H1 (cell line): ENCODE measurements at regions not wholly inside any gene's neighbourhood (a gene's known extent, or its start where the extent isn't known, plus 50 kb on each side); places are given as distances from the start of the nearest gene placed in this dataset.

Source experiments
- CTCF ChIA-PET: fragments of 300-600 bp; sonication (Branson Sonifier 250); formaldehyde crosslinking; loops from one replicate; lab custom pipeline; 2021; ENCODE audit not compliant: partially characterized antibody; lab: Charles Lee
- POLR2A ChIA-PET: fragments of 300-600 bp; sonication (Branson Sonifier 250); formaldehyde crosslinking; loops from one replicate; lab custom pipeline; 2021; ENCODE audit warnings: inconsistent platforms; ENCODE audit not compliant: partially characterized antibody; lab: Charles Lee
- DNase-seq, 2 experiments: peaks; one replicate each; pipeline versions ENCODE4 v3.0.0 to v3.0.0-alpha.2; 2010 to 2022; ENCODE audit warnings: low spot score in 2 of 2, low read depth in 1 of 2, mixed read lengths in 1 of 2
- FAIRE-seq: peaks from 2 replicates; lab custom pipeline; 2011; peaks lifted over from hg19 to GRCh38; lab: Jason Lieb, UNC
- H2AFZ ChIP-seq: 2 replicates; pipeline ENCODE4 v1.8.1; 2012; ENCODE audit warnings: low read length, inconsistent platforms
- H2AK5ac ChIP-seq: 2 replicates; pipeline ENCODE4 v1.6.1; 2013; ENCODE audit warnings: low read depth, low read length
- H2BK120ac ChIP-seq: replicated peaks from 2 replicates; pipeline ENCODE3; 2013; ENCODE audit warnings: low read depth, low read length, inconsistent platforms
- H2BK12ac ChIP-seq: 2 replicates; pipeline ENCODE4 v1.6.1; 2013; ENCODE audit warnings: low read depth, low read length
- H2BK15ac ChIP-seq: 2 replicates; pipeline ENCODE4 v1.6.1; 2013; ENCODE audit warnings: low read length
- H2BK20ac ChIP-seq: 2 replicates; pipeline ENCODE4 v1.6.1; 2013; ENCODE audit warnings: low read length
- H2BK5ac ChIP-seq: 2 replicates; pipeline ENCODE4 v1.6.1; 2013; ENCODE audit warnings: low read depth, low read length
- H3K14ac ChIP-seq: 2 replicates; pipeline ENCODE4 v1.6.1; 2013; ENCODE audit warnings: inconsistent platforms; ENCODE audit not compliant: insufficient read length
- H3K18ac ChIP-seq: 2 replicates; pipeline ENCODE4 v1.6.1; 2013; ENCODE audit warnings: low read length; ENCODE audit errors: extremely low read depth
- H3K23ac ChIP-seq: 2 replicates; pipeline ENCODE4 v1.6.1; 2013; ENCODE audit warnings: inconsistent platforms; ENCODE audit not compliant: insufficient read length
- H3K23me2 ChIP-seq: 2 replicates; pipeline ENCODE4 v1.6.1; 2013; ENCODE audit warnings: low read depth, low read length
- H3K27ac ChIP-seq: 2 replicates; pipeline ENCODE4 v1.6.1; 2011; ENCODE audit warnings: low read depth, low read length, inconsistent platforms
- H3K27me3 ChIP-seq, 4 experiments: replicated peaks in 1 of 4; 1 replicate in 1 of 4; 2 replicates in 3 of 4; pipeline versions ENCODE4 v1.6.1 to v1.8.1; 2011 to 2013; ENCODE audit warnings: low read length in 3 of 4, mild to moderate bottlenecking in 3 of 4, inconsistent platforms in 2 of 4, mixed read lengths in 2 of 4, moderate library complexity in 1 of 4; ENCODE audit not compliant: control insufficient read depth in 3 of 4, insufficient read depth in 3 of 4; ENCODE audit errors: extremely low read depth in 1 of 4
- H3K36me3 ChIP-seq, 4 experiments: 2 replicates each; pipeline versions ENCODE4 v1.6.1 to v1.8.1; 2011 to 2013; ENCODE audit warnings: mild to moderate bottlenecking in 4 of 4, low read length in 3 of 4, moderate library complexity in 2 of 4, control low read depth in 1 of 4, inconsistent platforms in 1 of 4; ENCODE audit not compliant: insufficient read depth in 4 of 4, control insufficient read depth in 2 of 4
- H3K4ac ChIP-seq: replicated peaks from 2 replicates; pipeline ENCODE3; 2013; ENCODE audit warnings: low read length, low read depth, mixed read lengths, inconsistent platforms; ENCODE audit not compliant: insufficient read length
- H3K4me1 ChIP-seq, 4 experiments: replicated peaks in 1 of 4; 1 replicate in 1 of 4; 2 replicates in 3 of 4; pipeline versions ENCODE4 v1.6.1 to v1.8.1; 2011 to 2013; ENCODE audit warnings: low read length in 3 of 4, inconsistent platforms in 2 of 4, mixed read lengths in 1 of 4; ENCODE audit not compliant: insufficient read depth in 4 of 4, control insufficient read depth in 3 of 4
- H3K4me2 ChIP-seq, 2 experiments: 2 replicates each; pipeline versions ENCODE4 v1.6.1 to v1.8.1; 2011 to 2013; ENCODE audit warnings: low read depth in 2 of 2, low read length in 2 of 2, control low read depth in 1 of 2, inconsistent platforms in 1 of 2, mild to moderate bottlenecking in 1 of 2; ENCODE audit not compliant: insufficient read depth in 1 of 2
- H3K4me3 ChIP-seq, 4 experiments: fragments of 200-600, 300-600 bp in 1 of 4; sonication (generic), shearing (Covaris generic), sonication (Bioruptor Twin) in 1 of 4; 2 replicates each; pipeline versions ENCODE4 v1.5.1 to v1.8.1; 2011 to 2016; ENCODE audit warnings: low read length in 4 of 4, low read depth in 3 of 4, control low read depth in 2 of 4, inconsistent platforms in 2 of 4, mild to moderate bottlenecking in 2 of 4, mixed read lengths in 1 of 4, moderate library complexity in 1 of 4; ENCODE audit not compliant: insufficient read depth in 2 of 4; ENCODE audit errors: extremely low read depth in 1 of 4
- H3K56ac ChIP-seq: replicated peaks from 2 replicates; pipeline ENCODE3; 2013; ENCODE audit warnings: low read depth, mild to moderate bottlenecking, mixed read lengths, low read length, inconsistent platforms; ENCODE audit not compliant: insufficient read length
- H3K79me1 ChIP-seq: 2 replicates; pipeline ENCODE4 v1.6.1; 2013; ENCODE audit warnings: low read depth, low read length, control low read depth
- H3K79me2 ChIP-seq, 2 experiments: 2 replicates each; pipeline versions ENCODE4 v1.6.1 to v1.8.1; 2012 to 2013; ENCODE audit warnings: low read length in 2 of 2, mild to moderate bottlenecking in 2 of 2, inconsistent platforms in 1 of 2; ENCODE audit not compliant: insufficient read depth in 2 of 2, control insufficient read depth in 1 of 2
- H3K9ac ChIP-seq, 4 experiments: replicated peaks in 1 of 4; 1 replicate in 1 of 4; 2 replicates in 3 of 4; pipeline versions ENCODE4 v1.6.1 to v1.8.1; 2011 to 2013; ENCODE audit warnings: low read depth in 3 of 4, low read length in 3 of 4, control low read depth in 2 of 4, mild to moderate bottlenecking in 2 of 4, moderate library complexity in 2 of 4, inconsistent platforms in 1 of 4; ENCODE audit errors: extremely low read depth in 1 of 4
- H3K9me3 ChIP-seq, 2 experiments: 2 replicates each; pipeline versions ENCODE4 v1.6.1 to v1.8.1; 2012 to 2013; ENCODE audit warnings: mild to moderate bottlenecking in 2 of 2, moderate library complexity in 2 of 2, control low read depth in 1 of 2, inconsistent platforms in 1 of 2, low read depth in 1 of 2, low read length in 1 of 2, mixed read lengths in 1 of 2; ENCODE audit not compliant: insufficient read depth in 2 of 2
- H4K20me1 ChIP-seq, 2 experiments: replicated peaks in 1 of 2; 2 replicates each; pipeline versions ENCODE3 to v1.8.1; 2011 to 2013; ENCODE audit warnings: inconsistent platforms in 2 of 2, low read length in 2 of 2, mild to moderate bottlenecking in 1 of 2; ENCODE audit not compliant: insufficient read depth in 2 of 2, control insufficient read depth in 1 of 2
- H4K5ac ChIP-seq: 2 replicates; pipeline ENCODE4 v1.6.1; 2013; ENCODE audit warnings: low read length, low read depth, mixed read lengths, inconsistent platforms; ENCODE audit not compliant: insufficient read length
- H4K8ac ChIP-seq: 2 replicates; pipeline ENCODE4 v1.8.0; 2013; ENCODE audit warnings: mild to moderate bottlenecking, moderate library complexity, low read length, inconsistent platforms; ENCODE audit not compliant: insufficient read depth; ENCODE audit errors: extremely low read depth
- H4K91ac ChIP-seq: replicated peaks from 2 replicates; pipeline ENCODE3; 2013; ENCODE audit warnings: low read length, mixed read lengths, inconsistent platforms; ENCODE audit not compliant: insufficient read length
- JUN ChIP-seq: IDR thresholded peaks from 2 replicates; pipeline ENCODE4 v1.6.1; 2011; ENCODE audit warnings: low read depth, mild to moderate bottlenecking, improper control_type of control experiment, low read length
- RAD21 ChIP-seq, 2 experiments: IDR thresholded peaks in 1 of 2; conservative IDR thresholded peaks in 1 of 2; 2 replicates each; pipeline ENCODE4 v1.6.1; 2011; ENCODE audit warnings: low read depth in 2 of 2, low read length in 2 of 2, improper control_type of control experiment in 1 of 2, inconsistent platforms in 1 of 2, mild to moderate bottlenecking in 1 of 2, moderate library complexity in 1 of 2
- WGBS, 2 experiments: shearing (Covaris generic) in 1 of 2; methylation state at CpG; one replicate each; pipeline versions ENCODE4 v1.1.6 to v1.1.7; 2013 to 2015; ENCODE audit warnings: low lambda C conversion rate in 2 of 2, mixed read lengths in 2 of 2, inconsistent platforms in 1 of 2, low coverage in 1 of 2, missing lambda C conversion rate in 1 of 2; ENCODE audit not compliant: insufficient replicate concordance in 2 of 2, insufficient coverage in 1 of 2, insufficient read length in 1 of 2; ENCODE audit errors: extremely low coverage in 1 of 2, missing lambda C conversion rate in 1 of 2; 5-methylcytosine and 5-hydroxymethylcytosine counted together

DNA sequence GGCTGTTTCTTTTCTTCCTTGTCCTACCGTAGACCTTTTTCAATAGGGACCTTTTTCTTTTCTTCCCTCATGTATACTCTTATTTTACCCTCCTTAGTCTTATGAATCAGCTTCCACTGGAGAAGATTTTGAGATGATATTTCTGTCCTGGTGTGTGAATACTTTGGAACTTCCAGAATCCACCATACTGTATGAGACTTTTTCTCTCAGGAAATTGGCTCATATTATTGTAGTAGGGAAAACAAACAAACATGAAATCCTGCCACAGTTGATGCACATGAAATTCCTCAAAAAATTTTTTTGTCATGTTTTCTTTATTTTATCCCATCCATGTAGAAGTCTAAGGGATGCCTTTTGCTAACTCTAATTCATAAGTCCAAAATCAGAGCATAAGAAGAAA lies 289.3 kb upstream of the PLSCR5 start:
- Histone ChIP-seq H3K4ac (no peak overlapping the region), H2AFZ (no peak overlapping the region), H3K4me2 (no peak overlapping the region), H3K4me3 (no peak overlapping the region), H3K36me3 (no peaks in the 10 kb centered on the region), H3K14ac (no peak overlapping the region), H2BK120ac (no peak overlapping the region), H4K8ac (no peak overlapping the region), H2BK15ac (no peak overlapping the region), H3K27me3 (peaks cover 0 to 1% (median 0%) of the 10 kb centered on the region in 4 experiments; a peak in 1 of 7 replicates), H3K4me1 (no peaks in the 10 kb centered on the region), H4K91ac (no peak overlapping the region), H2BK5ac (no peak overlapping the region), H4K20me1 (no peaks in the 10 kb centered on the region), H3K9me3 (no peaks in the 10 kb centered on the region), H3K18ac (no peak overlapping the region), H3K79me1 (no peaks in the 10 kb centered on the region), H3K27ac (no peak overlapping the region), H4K5ac (no peak overlapping the region), H3K23ac (no peak overlapping the region), H2AK5ac (no peak overlapping the region), H2BK12ac (no peak overlapping the region), H2BK20ac (no peak overlapping the region), H3K23me2 (no peaks in the 10 kb centered on the region), H3K56ac (no peak overlapping the region), H3K9ac (no peak overlapping the region), H3K79me2 (no peaks in the 10 kb centered on the region)
- FAIRE-seq = no peak
- 88% methylated on average over 1 of the region's 1 CpG; no CpG with 5 or more reads in 1 of the 2 experiments for WGBS, 2 experiments
- POLR2A ChIA-PET = no interaction called here
- no peak for TF ChIP-seq JUN
- no peak for TF ChIP-seq RAD21 (IDR thresholded peaks at IDR 0.05 in 1 of 2, conservative IDR thresholded peaks at IDR 0.05 in 1 of 2; ENCODE audit: low read depth in 2 of 2, low read length in 2 of 2)
- no peak for DNase-seq
- CTCF ChIA-PET = no interaction called here
